Endodermal cell (in vitro differentiated cells): ENCODE measurements at regions not wholly inside any gene's neighbourhood (a gene's known extent, or its start where the extent isn't known, plus 50 kb on each side); places are given as distances from the start of the nearest gene placed in this dataset.

Experiments
- DNase-seq: peaks from one replicate; pipeline ENCODE4 v3.0.0-alpha.2; 2017
- H3K27ac ChIP-seq: 2 replicates; pipeline ENCODE4 v1.5.1; 2013; ENCODE audit warnings: mild to moderate bottlenecking, low read depth, low read length, moderate library complexity
- H3K27me3 ChIP-seq: 2 replicates; pipeline ENCODE4 v1.6.1; 2013; ENCODE audit warnings: mild to moderate bottlenecking, low read length, moderate library complexity; ENCODE audit not compliant: insufficient read depth, control insufficient read depth, poor library complexity, severe bottlenecking
- H3K36me3 ChIP-seq: 2 replicates; pipeline ENCODE4 v1.7.0; 2013; ENCODE audit warnings: mild to moderate bottlenecking, low read length, moderate library complexity; ENCODE audit not compliant: control insufficient read depth, insufficient read depth
- H3K4me1 ChIP-seq: one replicate; pipeline ENCODE4 v1.7.0; 2013; ENCODE audit warnings: low read length; ENCODE audit not compliant: control insufficient read depth, insufficient read depth
- H3K4me3 ChIP-seq: 2 replicates; pipeline ENCODE4 v1.5.1; 2013; ENCODE audit warnings: mild to moderate bottlenecking, low read length, moderate library complexity
- H3K9ac ChIP-seq: 2 replicates; pipeline ENCODE4 v1.6.1; 2013; ENCODE audit warnings: mild to moderate bottlenecking, low read length, moderate library complexity; ENCODE audit not compliant: poor library complexity, severe bottlenecking; ENCODE audit errors: extremely low read depth
- H3K9me3 ChIP-seq: 2 replicates; pipeline ENCODE4 v1.6.1; 2013; ENCODE audit warnings: mild to moderate bottlenecking, low read length, moderate library complexity; ENCODE audit not compliant: control insufficient read depth
- H3K27ac Mint-ChIP-seq: 2 replicates; pipeline ENCODE4 v1.8.0; 2020; ENCODE audit warnings: mixed read lengths
- H3K27me3 Mint-ChIP-seq: 2 replicates; pipeline ENCODE4 v1.8.0; 2021; ENCODE audit warnings: mild to moderate bottlenecking, mixed read lengths; ENCODE audit not compliant: insufficient read depth
- H3K36me3 Mint-ChIP-seq: 2 replicates; pipeline ENCODE4 v1.8.0; 2020; ENCODE audit warnings: low read depth, mixed read lengths
- H3K4me1 Mint-ChIP-seq: 2 replicates; pipeline ENCODE4 v1.8.0; 2020; ENCODE audit warnings: mixed read lengths
- H3K4me3 Mint-ChIP-seq: 2 replicates; pipeline ENCODE4 v1.8.0; 2020; ENCODE audit warnings: mild to moderate bottlenecking, moderate library complexity, mixed read lengths
- H3K9me3 Mint-ChIP-seq: 2 replicates; pipeline ENCODE4 v1.8.0; 2020; ENCODE audit warnings: mild to moderate bottlenecking, mixed read lengths
- CTCF ChIP-seq: fragments of 200-600 bp; sonication (generic); conservative IDR thresholded peaks from 2 replicates; pipeline ENCODE4 v1.5.0; 2021; ENCODE audit warnings: antibody characterized with exemption, mild to moderate bottlenecking
- WGBS, 2 experiments: methylation state at CpG; one replicate each; pipeline versions ENCODE4 v1.1.5 to v1.1.7; 2013; ENCODE audit warnings: missing lambda C conversion rate in 2 of 2, mixed read lengths in 1 of 2; ENCODE audit not compliant: insufficient coverage in 1 of 2, insufficient read length in 1 of 2; 5-methylcytosine and 5-hydroxymethylcytosine counted together

DNA sequence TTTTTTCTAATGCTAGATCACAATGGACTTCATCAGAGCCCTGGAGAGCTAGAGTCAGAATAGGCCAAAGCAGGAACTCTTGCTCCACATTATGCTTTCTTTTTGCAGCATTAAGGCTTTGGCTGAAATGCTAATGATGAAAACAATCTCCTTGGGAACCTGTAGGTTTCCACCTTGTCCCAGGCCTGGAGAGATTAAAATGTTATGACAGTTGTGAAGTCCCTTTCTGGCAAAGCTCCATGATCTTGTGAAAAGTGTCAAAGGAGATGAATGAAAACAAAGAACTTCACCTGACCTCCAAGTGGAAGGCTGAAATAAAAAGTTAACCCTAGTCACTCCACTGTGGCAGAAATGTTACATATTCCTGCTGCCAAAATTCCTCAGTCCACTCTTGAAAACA lies 64.0 kb upstream of the LRRC1 start:
- Mint-ChIP-seq H3K4me1 (peaks cover 29% of the 10 kb centered on the region), H3K9me3 (no peaks in the 10 kb centered on the region), H3K36me3 (no peaks in the 10 kb centered on the region), H3K27me3 (peaks cover 9% of the 10 kb centered on the region), H3K27ac (no peak overlapping the region), H3K4me3 (no peak overlapping the region)
- Histone ChIP-seq H3K36me3 (no peaks in the 10 kb centered on the region), H3K27me3 (no peaks in the 10 kb centered on the region), H3K27ac (no peak overlapping the region), H3K4me1 (peaks cover 4% of the 10 kb centered on the region), H3K4me3 (no peak overlapping the region), H3K9me3 (no peaks in the 10 kb centered on the region), H3K9ac (no peak overlapping the region)
- no peak for TF ChIP-seq CTCF
- DNase-seq: no peak

GRCh38 chr6:53728570-53729194 lies 63.1 kb upstream of the KLHL31 start:
- Histone ChIP-seq H3K9ac (no peak overlapping the region), H3K4me1 (peaks cover 4% of the 10 kb centered on the region), H3K4me3 (no peak overlapping the region), H3K9me3 (no peaks in the 10 kb centered on the region), H3K27me3 (no peaks in the 10 kb centered on the region), H3K27ac (no peak overlapping the region), H3K36me3 (no peaks in the 10 kb centered on the region)
- no peaks in the 10 kb centered on the region for H3K36me3 Mint-ChIP-seq
- WGBS, 2 experiments: 29 to 38% methylated on average over 7 to 9 of the region's 9 CpGs
- peaks cover 45% of the 10 kb centered on the region for H3K4me1 Mint-ChIP-seq
- TF ChIP-seq CTCF: peak; percentile 95
- no peak overlapping the region for H3K27ac Mint-ChIP-seq
- DNase-seq: peak; percentile 84
- no peaks in the 10 kb centered on the region for H3K9me3 Mint-ChIP-seq
- H3K4me3 Mint-ChIP-seq: no peak overlapping the region
- peaks cover 10% of the 10 kb centered on the region for H3K27me3 Mint-ChIP-seq

- Mint-ChIP-seq H3K27ac (no peak overlapping the region), H3K36me3 (no peaks in the 10 kb centered on the region), H3K4me3 (no peak overlapping the region), H3K27me3 (peaks cover 10% of the 10 kb centered on the region), H3K9me3 (no peaks in the 10 kb centered on the region), H3K4me1 (peaks cover 49% of the 10 kb centered on the region)
- Histone ChIP-seq H3K4me1 (peaks cover 4% of the 10 kb centered on the region), H3K9me3 (no peaks in the 10 kb centered on the region), H3K4me3 (no peak overlapping the region), H3K27ac (no peak overlapping the region), H3K9ac (no peak overlapping the region), H3K36me3 (no peaks in the 10 kb centered on the region), H3K27me3 (no peaks in the 10 kb centered on the region)
- DNase-seq: no peak
- TF ChIP-seq CTCF: no peak
- WGBS, 2 experiments: 91 to 93% methylated on average over 5 of the region's 5 CpGs
Observed at GRCh38 chr6:53727748-53728147, 62.2 kb upstream of the KLHL31 start.
